ENCODE measurements at regions not wholly inside any gene's neighbourhood (a gene's known extent, or its start where the extent isn't known, plus 50 kb on each side); places are given as distances from the start of the nearest gene placed in this dataset.

GRCh38 chr5:96318569-96319110 is 114.4 kb downstream of the PCSK1 start:
- TF ChIP-seq CTCF (IDR thresholded peaks at IDR 0.05) (no peak), SIN3A (IDR thresholded peaks at IDR 0.05; ENCODE audit: borderline replicate concordance, insufficient read depth, low read depth, low read length) (no peak), REST (IDR thresholded peaks at IDR 0.05; ENCODE audit: insufficient read depth in 1 of 2, low read depth in 2 of 2, low read length in 1 of 2) (no peak)
